ENCODE measurements at regions not wholly inside any gene's neighbourhood (a gene's known extent, or its start where the extent isn't known, plus 50 kb on each side); places are given as distances from the start of the nearest gene placed in this dataset.

GRCh38 chrX:10929747-10930146, 181.4 kb upstream of the HCCS start:
- Histone ChIP-seq H3K27me3 (replicated peaks in 1 of 2; ENCODE audit: control insufficient read depth in 2 of 2, insufficient read depth in 2 of 2, low read length in 1 of 2) (no peaks in the 10 kb centered on the region), H3K79me2 (ENCODE audit: control insufficient read depth, insufficient read depth, low read length) (no peaks in the 10 kb centered on the region), H3K9me3 (replicated peaks; ENCODE audit: control insufficient read depth, insufficient read depth, low read length) (no peaks in the 10 kb centered on the region; the same call in 2 of the 3 replicates), H3K4me2 (ENCODE audit: control insufficient read depth, insufficient read depth) (no peak overlapping the region), H3K27ac (ENCODE audit: control insufficient read depth, insufficient read depth) (no peak overlapping the region), H3K4me3 (no peak overlapping the region), H4K20me1 (ENCODE audit: control insufficient read depth, insufficient read depth) (no peaks in the 10 kb centered on the region), H3K36me3 (ENCODE audit: control insufficient read depth in 2 of 2, insufficient read depth in 2 of 2, low read length in 1 of 2) (no peaks in the 10 kb centered on the region), H3K4me1 (ENCODE audit: control insufficient read depth, insufficient read depth, low read length) (no peaks in the 10 kb centered on the region), H3K9ac (ENCODE audit: control insufficient read depth, insufficient read depth, low read length) (no peak overlapping the region), H2AFZ (ENCODE audit: control insufficient read depth, low read depth, low read length) (no peak overlapping the region)
- intact Hi-C loops (cut with micrococcal nuclease; ENCODE audit: unreplicated experiment) = no loop called here
- TF ChIP-seq MYC (IDR thresholded peaks at IDR 0.05; ENCODE audit: insufficient read depth, insufficient read length, insufficient replicate concordance, low read length, severe bottlenecking) = no peak
- TF ChIP-seq TAF1 (IDR thresholded peaks at IDR 0.05; ENCODE audit: borderline replicate concordance, low read depth, low read length) = no peak
- no peak for TF ChIP-seq ZZZ3 (IDR thresholded peaks at IDR 0.05; ENCODE audit: control insufficient read depth, insufficient read length, low read depth)
- TF ChIP-seq ASH2L (IDR thresholded peaks at IDR 0.05; ENCODE audit: borderline replicate concordance, low read depth) = no peak
- no peak for TF ChIP-seq EGR1 (IDR thresholded peaks at IDR 0.05; ENCODE audit: borderline replicate concordance in 1 of 2, low read depth in 2 of 2, low read length in 2 of 2)
- no peak for TF ChIP-seq CBX3 (IDR thresholded peaks at IDR 0.05; ENCODE audit: borderline replicate concordance, low read depth)
- TF ChIP-seq TARDBP (IDR thresholded peaks at IDR 0.05; ENCODE audit: borderline replicate concordance) = no peak
- no peak for TF ChIP-seq SREBF1 (IDR thresholded peaks at IDR 0.05; ENCODE audit: low read length)
- POLR2A ChIA-PET = no interaction called here
- in situ Hi-C loops (cut with MboI) = no loop called here
- no peak for DNase-seq (ENCODE audit: low read depth, low spot score)
- SMC1A ChIA-PET (ENCODE audit: uncharacterized antibody, unreplicated experiment) = no interaction called here
- ATAC-seq = no peak
- no peak for FAIRE-seq
- 25% methylated on average over 4 of the region's 4 CpGs for WGBS (ENCODE audit: insufficient coverage, insufficient replicate concordance, low lambda C conversion rate, missing lambda C conversion rate)
- BruUV-seq (replicated peaks) = no TSS peak
- RAD21 ChIA-PET (ENCODE audit: unreplicated experiment) = no interaction called here
- CTCF ChIA-PET = no interaction called here

GRCh38 chrX:10930151-10930550, 181.0 kb upstream of the HCCS start:
- no peak for ATAC-seq
- Histone ChIP-seq H3K79me2 (ENCODE audit: control insufficient read depth, insufficient read depth, low read length) (no peaks in the 10 kb centered on the region), H3K27me3 (replicated peaks in 1 of 2; ENCODE audit: control insufficient read depth in 2 of 2, insufficient read depth in 2 of 2, low read length in 1 of 2) (no peaks in the 10 kb centered on the region), H3K9ac (ENCODE audit: control insufficient read depth, insufficient read depth, low read length) (no peak overlapping the region), H3K36me3 (ENCODE audit: control insufficient read depth in 2 of 2, insufficient read depth in 2 of 2, low read length in 1 of 2) (no peaks in the 10 kb centered on the region), H3K27ac (ENCODE audit: control insufficient read depth, insufficient read depth) (no peak overlapping the region), H3K4me2 (ENCODE audit: control insufficient read depth, insufficient read depth) (no peak overlapping the region), H2AFZ (ENCODE audit: control insufficient read depth, low read depth, low read length) (no peak overlapping the region), H4K20me1 (ENCODE audit: control insufficient read depth, insufficient read depth) (no peaks in the 10 kb centered on the region), H3K4me3 (no peak overlapping the region), H3K4me1 (ENCODE audit: control insufficient read depth, insufficient read depth, low read length) (no peaks in the 10 kb centered on the region), H3K9me3 (replicated peaks; ENCODE audit: control insufficient read depth, insufficient read depth, low read length) (no peaks in the 10 kb centered on the region)
- no peak for DNase-seq (ENCODE audit: low read depth, low spot score)
- RAD21 ChIA-PET (ENCODE audit: unreplicated experiment) = no interaction called here
- no peak for TF ChIP-seq ZNF622 (IDR thresholded peaks at IDR 0.05)
- no peak for TF ChIP-seq POLR2AphosphoS2 (IDR thresholded peaks at IDR 0.05; ENCODE audit: low read depth, low read length)
- no peak for TF ChIP-seq STAT1 (conservative IDR thresholded peaks at IDR 0.05)
- no peak for TF ChIP-seq MEF2A (IDR thresholded peaks at IDR 0.05; ENCODE audit: insufficient read depth, low read depth, low read length)
- TF ChIP-seq SUPT20H (IDR thresholded peaks at IDR 0.05; ENCODE audit: borderline replicate concordance, control insufficient read depth, low read depth, low read length) = no peak
- no peak for TF ChIP-seq FOS (IDR thresholded peaks at IDR 0.05; ENCODE audit: borderline replicate concordance, extremely low read depth, insufficient read length)
- TF ChIP-seq HSF1 (IDR thresholded peaks at IDR 0.05; ENCODE audit: low read depth, low read length) = no peak
- TF ChIP-seq ZNF207 (IDR thresholded peaks at IDR 0.05; ENCODE audit: borderline replicate concordance) = no peak
- no peak for FAIRE-seq
- POLR2A ChIA-PET = no interaction called here
- 0% methylated on average over 1 of the region's 1 CpG for WGBS (ENCODE audit: insufficient coverage, insufficient replicate concordance, low lambda C conversion rate, missing lambda C conversion rate)
- CTCF ChIA-PET = no interaction called here
- no TSS peak for BruUV-seq (replicated peaks)
- SMC1A ChIA-PET (ENCODE audit: uncharacterized antibody, unreplicated experiment) = no interaction called here
- intact Hi-C loops (cut with micrococcal nuclease; ENCODE audit: unreplicated experiment) (no loop called here), in situ Hi-C loops (cut with MboI) (no loop called here)
